ENCODE measurements at regions not wholly inside any gene's neighbourhood (a gene's known extent, or its start where the extent isn't known, plus 50 kb on each side); places are given as distances from the start of the nearest gene placed in this dataset.
"Not testable (repeated sequence)": the region's sequence is repeated elsewhere in the genome, so short reads cannot be mapped to it uniquely, and the experiment has no call there.

GRCh38 chr6:781350-781961 lies 88.5 kb upstream of the EXOC2 start:
- DNase-seq (ENCODE audit: low read depth, low spot score): no peak

- no peak for DNase-seq (ENCODE audit: low read depth, low spot score)
Measured at GRCh38 chr6:780706-781105, 87.8 kb upstream of the EXOC2 start.

DNA sequence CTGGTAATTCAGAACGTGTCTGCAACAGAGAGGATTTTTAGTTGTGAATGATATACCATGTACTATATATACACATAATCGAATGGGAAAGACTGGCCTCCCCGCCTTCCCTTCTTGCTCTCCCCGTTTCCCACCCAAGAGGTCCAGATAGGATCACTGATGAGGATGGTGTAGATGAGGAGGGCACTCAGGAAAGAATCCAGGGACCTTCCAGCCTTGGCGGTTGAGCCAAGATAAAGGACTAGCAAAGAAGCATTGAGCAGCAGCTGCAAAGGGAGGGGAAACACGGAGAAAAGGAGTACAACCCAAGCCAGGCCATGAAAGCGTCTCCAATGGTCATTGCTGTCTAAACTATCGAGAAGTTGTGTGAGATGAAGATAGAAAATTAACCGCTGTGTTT lies 84.0 kb upstream of the EXOC2 start:
- DNase-seq (ENCODE audit: low read depth, low spot score): no peak

DNA sequence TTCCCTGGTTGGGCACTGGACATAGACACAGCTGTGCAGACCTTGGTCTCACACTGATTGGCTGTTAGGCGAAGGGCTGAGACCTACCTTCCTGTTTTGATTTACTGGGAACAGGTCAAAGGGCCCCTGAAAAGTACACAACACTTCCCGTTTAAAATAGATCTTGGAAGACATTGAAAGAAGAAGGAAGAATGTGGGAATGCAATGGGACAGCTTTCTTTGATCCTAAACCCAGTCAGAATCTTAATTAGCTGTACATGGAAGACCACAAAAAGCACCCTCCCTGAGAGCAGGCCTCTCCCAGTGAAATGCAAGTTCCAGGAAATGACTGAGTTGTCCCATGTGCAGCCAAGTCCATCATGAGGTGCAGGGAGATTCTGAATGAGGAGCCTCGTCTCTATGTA lies 83.6 kb upstream of the EXOC2 start:
- no peak for DNase-seq (ENCODE audit: low read depth, low spot score)

GRCh38 chr6:775863-776262 lies 82.9 kb upstream of the EXOC2 start:
- DNase-seq (ENCODE audit: low read depth, low spot score): no peak

GRCh38 chr6:771683-772082 lies 78.7 kb upstream of the EXOC2 start:
- DNase-seq (ENCODE audit: low read depth, low spot score): not testable (repeated sequence)

DNA sequence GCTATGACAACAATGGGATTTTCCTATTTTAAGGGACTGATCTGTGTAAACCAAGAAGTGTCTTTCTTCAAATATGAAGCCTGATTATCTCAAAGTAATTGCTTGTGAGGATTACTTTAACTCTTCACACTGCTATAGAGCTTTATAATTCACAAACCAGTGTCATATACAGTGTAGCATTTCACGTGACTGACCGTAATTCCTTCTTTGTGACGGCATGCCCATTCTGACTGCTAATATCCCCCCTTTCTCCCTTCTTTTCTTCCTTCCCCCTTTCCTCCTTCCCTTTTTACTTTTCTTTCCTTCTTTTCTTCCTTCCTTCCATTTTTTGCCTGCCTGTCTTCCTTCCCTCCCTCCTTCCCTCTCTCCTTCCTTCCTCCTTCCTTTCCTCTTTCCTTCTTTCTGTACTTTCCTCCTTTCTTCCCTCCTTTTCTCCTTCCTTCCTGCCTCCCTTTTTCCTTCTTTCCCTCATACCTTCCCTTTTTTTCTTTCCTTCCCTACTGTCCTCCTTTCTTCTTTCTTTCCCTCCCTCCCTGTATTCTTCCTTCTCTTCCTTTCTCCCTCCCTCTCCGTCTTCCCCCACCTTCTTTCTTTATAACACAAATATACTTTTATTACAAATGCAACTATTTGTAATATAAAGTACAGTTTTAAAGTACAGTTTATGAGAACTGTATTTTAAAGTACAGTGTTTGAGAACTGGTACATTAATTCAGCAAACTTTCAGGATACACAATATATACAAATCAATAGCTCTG lies 75.0 kb upstream of the EXOC2 start:
- DNase-seq (ENCODE audit: low read depth, low spot score): no peak

- DNase-seq (ENCODE audit: low read depth, low spot score): no peak
Measured at GRCh38 chr6:766625-767024, 73.7 kb upstream of the EXOC2 start.

- DNase-seq (ENCODE audit: low read depth, low spot score): no peak
Measured at GRCh38 chr6:761997-762396, 69.1 kb upstream of the EXOC2 start.

DNA sequence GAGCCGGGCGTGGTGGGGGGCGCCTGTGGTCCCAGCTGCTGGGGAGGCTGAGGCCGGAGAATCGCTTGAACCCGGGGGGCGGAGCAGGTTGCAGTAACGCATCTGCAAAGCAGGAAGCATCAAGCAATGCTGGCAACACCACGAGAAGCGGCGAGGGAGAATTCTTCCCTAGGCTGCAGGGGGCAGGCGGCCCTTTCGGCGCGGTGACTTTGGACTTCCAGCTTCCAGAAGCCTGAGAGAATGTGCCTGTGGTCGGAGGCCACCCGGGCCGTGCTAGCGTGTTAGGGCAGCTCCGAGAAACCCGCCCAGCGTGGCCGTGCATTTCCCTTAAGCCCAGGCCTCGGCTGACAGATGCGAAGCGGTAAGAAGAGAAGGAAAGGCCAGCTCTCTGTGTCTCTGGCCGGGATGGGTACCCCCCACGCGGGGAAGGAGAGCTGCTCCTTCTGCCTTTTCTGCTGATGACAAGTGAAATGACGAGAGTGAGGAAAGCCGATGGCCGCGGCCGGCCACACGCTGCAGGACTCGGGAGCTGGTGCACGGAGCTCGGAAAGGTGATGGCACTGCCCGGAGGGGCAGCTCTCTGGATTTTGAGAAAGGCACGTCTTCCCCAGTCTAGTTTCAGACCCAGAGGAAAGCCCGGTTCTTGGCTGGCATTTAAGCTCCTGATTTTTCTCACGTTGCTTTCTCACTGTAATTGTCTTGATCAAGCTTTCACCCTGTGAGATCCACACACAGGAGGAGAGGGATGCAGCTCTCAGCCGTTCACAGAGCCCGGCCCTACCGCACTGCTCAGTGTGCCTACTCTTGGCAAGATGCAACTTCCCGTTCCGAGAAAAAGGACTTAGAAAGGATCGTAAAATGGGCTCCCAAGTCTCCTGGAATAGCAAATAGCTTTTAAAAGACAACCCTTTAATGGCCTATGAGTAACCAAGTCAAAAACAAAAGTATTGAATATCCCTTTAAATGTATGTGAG lies 68.3 kb upstream of the EXOC2 start:
- no peak for DNase-seq (ENCODE audit: low read depth, low spot score)

DNA sequence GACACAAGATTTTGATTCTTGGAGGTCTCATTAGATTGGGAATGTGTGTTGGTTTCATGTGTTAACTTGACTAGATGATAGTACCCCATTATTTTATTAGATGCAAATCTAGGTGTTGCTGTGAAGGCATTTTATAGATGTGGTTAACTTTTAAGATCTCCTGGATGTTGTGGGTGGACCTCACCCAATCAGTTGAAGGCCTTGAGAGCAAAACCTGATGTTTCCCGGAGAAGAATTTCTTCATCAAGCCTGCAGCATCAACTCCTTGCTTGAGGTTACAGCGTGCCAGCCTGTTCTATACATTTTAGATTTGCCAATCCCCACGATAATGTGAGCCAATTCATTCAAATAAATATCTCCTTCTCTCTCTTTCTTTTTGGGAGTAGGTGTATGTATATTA lies 66.8 kb upstream of the EXOC2 start:
- DNase-seq (ENCODE audit: low read depth, low spot score): no peak

- no peak for DNase-seq (ENCODE audit: low read depth, low spot score)
Measured at GRCh38 chr6:756224-756623, 63.3 kb upstream of the EXOC2 start.

GRCh38 chr6:754202-754601 lies 61.3 kb upstream of the EXOC2 start:
- no peak for DNase-seq (ENCODE audit: low read depth, low spot score)

- no peak for DNase-seq (ENCODE audit: low read depth, low spot score)
Measured at GRCh38 chr6:753486-753885, 60.5 kb upstream of the EXOC2 start.

GRCh38 chr6:752438-752837 lies 59.5 kb upstream of the EXOC2 start:
- no peak for DNase-seq (ENCODE audit: low read depth, low spot score)

DNA sequence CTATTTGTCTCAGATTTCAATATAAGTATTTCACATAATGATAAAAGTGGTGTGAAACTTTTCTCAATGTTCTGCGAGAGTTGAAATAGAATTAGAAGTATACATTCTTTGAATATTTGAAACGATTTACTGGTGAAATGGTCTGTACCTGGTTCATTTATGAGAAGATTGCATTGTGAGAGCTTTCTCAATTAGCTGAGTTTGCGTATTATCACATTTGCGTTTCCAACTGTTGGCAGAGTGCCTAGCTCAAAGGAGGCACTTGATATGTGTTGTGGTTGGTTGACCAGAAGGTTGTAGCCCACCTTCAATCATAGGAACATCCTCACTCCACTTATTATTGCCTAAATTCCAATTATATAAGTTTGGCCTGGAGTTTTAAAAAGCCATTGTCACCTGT lies 58.8 kb upstream of the EXOC2 start:
- no peak for DNase-seq (ENCODE audit: low read depth, low spot score)

DNA sequence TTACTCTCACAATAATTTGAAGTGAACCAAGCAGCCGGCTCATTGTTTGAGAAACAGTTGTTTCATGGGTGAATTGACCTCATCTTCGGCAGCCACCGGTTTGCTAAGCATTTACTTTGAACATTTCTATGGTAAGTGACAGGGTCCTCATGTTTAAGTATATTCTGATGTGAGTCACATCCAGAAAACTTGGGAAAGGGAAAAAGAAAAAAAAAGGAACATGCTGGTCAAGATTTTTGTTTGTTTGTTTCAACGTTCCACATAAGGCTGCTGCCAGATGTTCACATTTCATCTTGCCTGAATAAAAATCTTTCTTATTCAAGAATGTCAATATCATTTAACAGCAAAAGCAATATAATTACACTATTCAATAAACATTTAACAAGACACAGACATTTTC lies 55.0 kb upstream of the EXOC2 start:
- no peak for DNase-seq (ENCODE audit: low read depth, low spot score)

DNA sequence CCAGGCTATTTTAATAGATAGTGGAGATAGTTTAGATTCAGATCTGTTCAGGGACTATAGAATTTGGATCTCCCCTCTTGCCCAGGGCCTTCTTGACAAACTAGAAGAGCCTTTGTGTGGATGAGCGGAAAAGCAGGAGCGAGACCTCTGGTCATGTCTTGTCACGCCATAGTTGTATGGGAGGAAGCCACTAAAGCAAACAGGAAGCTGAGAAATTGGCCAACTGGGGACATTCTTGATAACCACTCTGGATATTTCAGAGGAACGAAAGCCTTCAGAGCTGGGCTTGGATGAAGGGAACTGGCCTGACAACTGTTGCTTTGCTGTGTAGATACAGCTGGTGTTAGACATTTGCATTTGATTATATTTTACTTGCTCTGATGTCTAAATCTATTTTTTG lies 54.1 kb upstream of the EXOC2 start:
- no peak for DNase-seq (ENCODE audit: low read depth, low spot score)

DNA sequence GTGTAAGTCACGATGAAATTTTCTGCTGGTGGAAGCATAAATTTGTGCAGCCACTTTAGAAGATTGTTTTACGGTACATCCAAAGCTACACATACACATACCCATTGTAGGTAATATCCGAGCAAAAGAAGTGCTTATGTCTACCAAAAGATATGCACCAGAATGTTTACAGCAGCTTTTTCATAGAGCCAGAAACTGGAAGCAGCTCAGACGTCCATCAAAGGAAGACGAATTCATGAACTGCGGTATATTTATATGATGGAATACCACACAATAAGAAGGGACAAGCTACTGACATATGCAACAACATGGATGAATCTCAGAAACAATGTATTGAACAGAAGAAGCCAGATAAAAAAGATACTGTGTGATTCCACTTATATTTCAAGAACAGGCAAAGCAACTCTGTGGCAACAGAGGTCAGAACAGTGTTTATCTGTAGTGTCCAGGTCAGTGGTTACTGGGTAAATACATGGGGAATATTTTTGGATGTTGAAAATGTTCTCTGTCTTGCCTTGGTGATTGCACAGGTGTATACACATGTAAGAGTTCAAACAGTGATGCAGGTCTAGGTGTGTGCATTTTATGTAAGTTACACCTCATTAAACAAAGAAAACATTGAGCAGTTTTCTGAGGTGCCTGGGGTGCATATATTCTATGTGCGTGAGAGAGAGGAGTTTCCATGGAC lies 51.9 kb upstream of the EXOC2 start:
- DNase-seq (ENCODE audit: low read depth, low spot score): no peak

GRCh38 chr6:743320-744096 lies 50.6 kb upstream of the EXOC2 start:
- DNase-seq (ENCODE audit: low read depth, low spot score): no peak
